ENCODE measurements at regions not wholly inside any gene's neighbourhood (a gene's known extent, or its start where the extent isn't known, plus 50 kb on each side); places are given as distances from the start of the nearest gene placed in this dataset.

DNA sequence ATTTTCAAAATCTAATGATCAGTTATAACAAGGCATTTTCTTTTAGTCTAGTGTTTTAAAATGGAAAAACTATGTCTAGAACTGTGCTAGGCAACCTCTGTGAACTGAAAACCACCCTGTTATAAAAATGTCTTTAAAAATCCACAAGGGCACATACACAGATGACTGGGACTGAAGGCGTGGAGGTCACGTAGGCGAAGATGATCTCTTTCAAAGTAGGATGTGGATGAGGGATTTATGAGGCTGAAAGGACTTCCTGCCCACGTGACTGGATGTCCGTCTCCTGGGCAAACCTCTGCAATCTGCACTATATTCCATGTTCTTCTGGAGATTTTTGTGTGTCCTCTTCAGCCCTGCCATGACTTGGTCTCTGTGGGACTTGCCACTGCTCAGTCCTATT is 84.2 kb upstream of the ZNF536 start:
- TF ChIP-seq CTCF (IDR thresholded peaks at IDR 0.05; ENCODE audit: low read length) (no peak), EZH2 (optimal IDR thresholded peaks at IDR 0.05; ENCODE audit: low read depth, low read length) (no peak)

All from MM.1S (cell line).